Brain microvascular endothelial cell (primary cell): ENCODE measurements at regions not wholly inside any gene's neighbourhood (a gene's known extent, or its start where the extent isn't known, plus 50 kb on each side); places are given as distances from the start of the nearest gene placed in this dataset.

Source experiments
- DNase-seq: peaks from one replicate; pipeline ENCODE4 v3.0.0-alpha.2; 2020
- H3K27ac ChIP-seq: fragments of 250-450 bp; sonication (Bioruptor Pico); 2 replicates; pipeline ENCODE4 v1.5.1; 2020; ENCODE audit warnings: mild to moderate bottlenecking, moderate library complexity
- H3K27me3 ChIP-seq: fragments of 250-450 bp; sonication (Bioruptor Pico); replicated peaks from 2 replicates; pipeline ENCODE4 v1.5.1; 2020; ENCODE audit warnings: mild to moderate bottlenecking
- H3K36me3 ChIP-seq: fragments of 250-450 bp; sonication (Bioruptor Pico); replicated peaks from 2 replicates; pipeline ENCODE4 v1.5.1; 2020; ENCODE audit warnings: mild to moderate bottlenecking
- H3K4me3 ChIP-seq: 2 replicates; pipeline ENCODE4 v1.5.1; 2011; ENCODE audit warnings: low read depth, mild to moderate bottlenecking, control low read depth, low read length, moderate library complexity
- CTCF ChIP-seq: IDR thresholded peaks from 2 replicates; pipeline ENCODE4 v1.5.1; 2011; ENCODE audit warnings: low read depth, mild to moderate bottlenecking, moderate library complexity, low read length, control low read depth, inconsistent platforms; ENCODE audit errors: missing control alignments
- in situ Hi-C: cut with HindIII; loops from 2 replicates; pipeline ENCODE4 v1.10.0; 2017; ENCODE audit warnings: low sequenced_read_pairs, low pct_ligation_motif_present

- no peak overlapping the region for H3K4me3 ChIP-seq
- H3K27me3 ChIP-seq = no peaks in the 10 kb centered on the region
- TF ChIP-seq CTCF = no peak
- in situ Hi-C loops = no loop called here
- no peak for DNase-seq
- H3K27ac ChIP-seq = no peak overlapping the region
- no peaks in the 10 kb centered on the region for H3K36me3 ChIP-seq
These were observed 2148.4 kb upstream of the CELF4 start for GRCh38 chr18:39713961-39714360.

GRCh38 chr18:39711701-39712100 is 2146.1 kb upstream of the CELF4 start:
- DNase-seq = no peak
- Histone ChIP-seq H3K27me3 (no peaks in the 10 kb centered on the region), H3K27ac (no peak overlapping the region), H3K4me3 (no peak overlapping the region), H3K36me3 (no peaks in the 10 kb centered on the region)
- TF ChIP-seq CTCF = no peak
- in situ Hi-C loops = no loop called here

- TF ChIP-seq CTCF = no peak
- DNase-seq = no peak
- H3K4me3 ChIP-seq = no peak overlapping the region
- H3K27ac ChIP-seq = no peak overlapping the region
- in situ Hi-C loops = no loop called here
- no peaks in the 10 kb centered on the region for H3K36me3 ChIP-seq
- no peaks in the 10 kb centered on the region for H3K27me3 ChIP-seq
These were observed 2139.8 kb upstream of the CELF4 start for GRCh38 chr18:39705362-39705761.

- H3K36me3 ChIP-seq = no peaks in the 10 kb centered on the region
- in situ Hi-C loops = no loop called here
- no peaks in the 10 kb centered on the region for H3K27me3 ChIP-seq
These were observed 2137.3 kb upstream of the CELF4 start for GRCh38 chr18:39702888-39703287.

GRCh38 chr18:39701839-39702238 is 2136.2 kb upstream of the CELF4 start:
- no peak overlapping the region for H3K4me3 ChIP-seq
- H3K27me3 ChIP-seq = no peaks in the 10 kb centered on the region
- TF ChIP-seq CTCF = no peak
- H3K27ac ChIP-seq = peak overlapping the region; percentile 53
- in situ Hi-C loops = no loop called here
- peak; percentile 54 for DNase-seq
- no peaks in the 10 kb centered on the region for H3K36me3 ChIP-seq

More at GRCh38 chr18:39702888-39703287, 2137.3 kb upstream of the CELF4 start:
- no peak for TF ChIP-seq CTCF
- no peak for DNase-seq
- no peak overlapping the region for H3K27ac ChIP-seq
- H3K4me3 ChIP-seq = no peak overlapping the region

- DNase-seq = no peak
- in situ Hi-C loops = no loop called here
- no peak overlapping the region for H3K4me3 ChIP-seq
- no peak overlapping the region for H3K27ac ChIP-seq
- no peak for TF ChIP-seq CTCF
- H3K36me3 ChIP-seq = no peaks in the 10 kb centered on the region
- no peaks in the 10 kb centered on the region for H3K27me3 ChIP-seq
These were observed 2135.6 kb upstream of the CELF4 start for GRCh38 chr18:39701055-39701783.
